Upper lobe of right lung (tissue), 1 donor: ENCODE measurements at regions not wholly inside any gene's neighbourhood (a gene's known extent, or its start where the extent isn't known, plus 50 kb on each side); places are given as distances from the start of the nearest gene placed in this dataset.
"Not testable (repeated sequence)": the region's sequence is repeated elsewhere in the genome, so short reads cannot be mapped to it uniquely, and the experiment has no call there.

Experiments
- ATAC-seq: fragments of 200-7000 bp; cut with Tn5 transposase; one replicate; pipeline ENCODE4 v1.9.1; 2020; ENCODE audit warnings: mild to moderate bottlenecking, moderate library complexity
- DNase-seq: peaks from one replicate; pipeline ENCODE4 v3.0.0-alpha.2; 2020
- H3K27ac ChIP-seq: fragments of 200-600 bp; one replicate; pipeline ENCODE4 v1.8.0; 2022
- H3K27me3 ChIP-seq: fragments of 200-600 bp; one replicate; pipeline ENCODE4 v1.8.0; 2022; ENCODE audit warnings: mild to moderate bottlenecking
- H3K36me3 ChIP-seq: fragments of 200-600 bp; one replicate; pipeline ENCODE4 v1.8.0; 2022
- H3K4me1 ChIP-seq: fragments of 200-600 bp; one replicate; pipeline ENCODE4 v1.8.0; 2022
- H3K4me3 ChIP-seq: fragments of 200-600 bp; one replicate; pipeline ENCODE4 v1.8.0; 2022; ENCODE audit warnings: mild to moderate bottlenecking
- H3K9me3 ChIP-seq: fragments of 200-600 bp; one replicate; pipeline ENCODE4 v1.8.0; 2022
- CTCF ChIP-seq: fragments of 200-600 bp; IDR thresholded peaks from one replicate; pipeline ENCODE4 v1.8.0; 2022; ENCODE audit warnings: antibody characterized with exemption
- intact Hi-C: fragments of 100-400 bp; cut with DNase I; formaldehyde crosslinking; loops from one replicate; pipeline ENCODE4 v1.11.0; 2022
- donor health status: DM: no; HTN: yes; CAD: no; lungs with severe emphysema.

DNA sequence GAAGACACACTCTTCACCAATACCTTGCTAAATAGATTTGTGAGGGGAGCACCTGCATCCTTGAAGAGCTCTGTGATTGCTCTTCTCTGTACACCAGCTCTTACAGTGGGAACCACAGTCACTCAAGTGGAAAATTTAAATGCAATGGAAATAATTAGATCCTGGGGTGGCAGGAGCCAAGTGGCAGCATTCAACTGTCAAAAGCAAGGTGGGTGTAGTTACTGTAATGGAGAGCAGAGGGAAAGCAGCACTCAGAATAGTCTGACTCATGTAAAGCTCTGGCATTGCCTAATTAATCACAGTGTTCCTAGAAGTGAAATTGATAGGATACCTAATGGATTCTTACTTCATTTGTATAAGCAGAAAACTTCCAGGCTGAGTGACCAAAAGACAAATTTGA is 245.8 kb downstream of the KCNE4 start:
- Histone ChIP-seq H3K27ac (no peak overlapping the region), H3K9me3 (no peaks in the 10 kb centered on the region), H3K36me3 (no peaks in the 10 kb centered on the region), H3K27me3 (no peaks in the 10 kb centered on the region), H3K4me1 (no peaks in the 10 kb centered on the region), H3K4me3 (no peak overlapping the region)
- DNase-seq (no peak), ATAC-seq (no peak)
- TF ChIP-seq CTCF = no peak
- intact Hi-C loops = no loop called here

GRCh38 chr2:223298329-223298728 is 246.3 kb downstream of the KCNE4 start:
- DNase-seq, H3K9me3 ChIP-seq, ATAC-seq, H3K4me1 ChIP-seq, H3K27ac ChIP-seq, H3K27me3 ChIP-seq, intact Hi-C loops, H3K4me3 ChIP-seq, H3K36me3 ChIP-seq: not testable (repeated sequence)

- intact Hi-C loops = no loop called here
- ATAC-seq (no peak), DNase-seq (no peak)
- Histone ChIP-seq H3K27ac (no peak overlapping the region), H3K9me3 (no peaks in the 10 kb centered on the region), H3K4me3 (no peak overlapping the region), H3K4me1 (no peaks in the 10 kb centered on the region), H3K27me3 (no peaks in the 10 kb centered on the region), H3K36me3 (no peaks in the 10 kb centered on the region)
- TF ChIP-seq CTCF = no peak
Measured at GRCh38 chr2:223300326-223300725, 248.3 kb downstream of the KCNE4 start.

- H3K27me3 ChIP-seq = no peaks in the 10 kb centered on the region
- intact Hi-C loops = no loop called here
- H3K4me1 ChIP-seq = no peaks in the 10 kb centered on the region
- no peaks in the 10 kb centered on the region for H3K36me3 ChIP-seq
- no peak for ATAC-seq
- DNase-seq = no peak
- no peak for TF ChIP-seq CTCF
- no peak overlapping the region for H3K4me3 ChIP-seq
- no peak overlapping the region for H3K27ac ChIP-seq
- H3K9me3 ChIP-seq = no peaks in the 10 kb centered on the region
Measured at GRCh38 chr2:223306371-223306770, 254.4 kb downstream of the KCNE4 start.

GRCh38 chr2:223311889-223312680 is 260.1 kb downstream of the KCNE4 start:
- DNase-seq (no peak), ATAC-seq (no peak)
- H3K27me3 ChIP-seq = no peaks in the 10 kb centered on the region

DNA sequence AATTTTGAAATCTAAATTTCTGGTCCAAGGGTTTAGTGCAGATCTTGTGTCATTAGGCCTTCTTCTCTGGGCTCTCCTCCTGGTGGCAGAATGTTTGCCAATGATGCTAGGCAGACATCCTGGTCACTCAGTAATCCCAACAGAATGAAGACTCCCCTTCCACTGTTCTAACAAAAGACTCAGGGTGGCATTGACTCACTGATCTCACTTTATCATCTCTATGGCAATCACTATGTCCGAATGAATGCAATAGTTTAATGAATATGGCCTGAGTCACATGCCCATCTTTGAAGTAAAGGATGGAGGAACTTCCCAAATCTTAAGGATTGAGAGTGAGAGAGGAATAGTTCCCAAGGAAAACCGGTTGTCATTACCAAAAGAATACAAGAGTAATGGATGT is 261.1 kb downstream of the KCNE4 start:
- H3K4me3 ChIP-seq = no peak overlapping the region
- no peaks in the 10 kb centered on the region for H3K27me3 ChIP-seq
- TF ChIP-seq CTCF = no peak
- H3K27ac ChIP-seq = no peak overlapping the region
- intact Hi-C loops = no loop called here
- ATAC-seq (no peak), DNase-seq (no peak)
- H3K36me3 ChIP-seq = no peaks in the 10 kb centered on the region
- no peaks in the 10 kb centered on the region for H3K9me3 ChIP-seq
- H3K4me1 ChIP-seq = no peaks in the 10 kb centered on the region

More at GRCh38 chr2:223311889-223312680, 260.1 kb downstream of the KCNE4 start:
- Histone ChIP-seq H3K4me1 (no peaks in the 10 kb centered on the region), H3K9me3 (no peaks in the 10 kb centered on the region), H3K27ac (no peak overlapping the region), H3K4me3 (no peak overlapping the region), H3K36me3 (no peaks in the 10 kb centered on the region)
- intact Hi-C loops = no loop called here
- no peak for TF ChIP-seq CTCF
